HG03060 (cell line): ENCODE measurements at regions not wholly inside any gene's neighbourhood (a gene's known extent, or its start where the extent isn't known, plus 50 kb on each side); places are given as distances from the start of the nearest gene placed in this dataset.
"Not testable (repeated sequence)": the region's sequence is repeated elsewhere in the genome, so short reads cannot be mapped to it uniquely, and the experiment has no call there.

Source experiments
- ATAC-seq: cut with Tn5 transposase; IDR thresholded peaks from one replicate; pipeline ENCODE4 v1.9.1; 2021; ENCODE audit warnings: low read depth, moderate number of reproducible peaks; ENCODE audit not compliant: unreplicated experiment

GRCh38 chr13:44719857-44720671 is 143.9 kb upstream of the TSC22D1 start:
- ATAC-seq, result no peak

- no peak for ATAC-seq
Measured at GRCh38 chr13:44718467-44718866, 142.3 kb upstream of the TSC22D1 start.

GRCh38 chr13:44715287-44716230 is 139.4 kb upstream of the TSC22D1 start:
- no peak for ATAC-seq

GRCh38 chr13:44713788-44714469 is 137.8 kb upstream of the TSC22D1 start:
- no peak for ATAC-seq

GRCh38 chr13:44711706-44712105 is 135.6 kb upstream of the TSC22D1 start:
- ATAC-seq, result no peak

- ATAC-seq, result no peak
Measured at GRCh38 chr13:44710576-44710975, 134.4 kb upstream of the TSC22D1 start.

GRCh38 chr13:44704811-44705210 is 128.7 kb upstream of the TSC22D1 start:
- ATAC-seq, result not testable (repeated sequence)

- ATAC-seq, result no peak
Measured at GRCh38 chr13:44703371-44703770, 127.2 kb upstream of the TSC22D1 start.

- ATAC-seq, result no peak
Measured at GRCh38 chr13:44698066-44698465, 121.9 kb upstream of the TSC22D1 start.

GRCh38 chr13:44697058-44697457 is 120.9 kb upstream of the TSC22D1 start:
- ATAC-seq, result no peak

- ATAC-seq, result no peak
Measured at GRCh38 chr13:44695520-44695919, 119.4 kb upstream of the TSC22D1 start.

- no peak for ATAC-seq
Measured at GRCh38 chr13:44694842-44695241, 118.7 kb upstream of the TSC22D1 start.

- no peak for ATAC-seq
Measured at GRCh38 chr13:44694291-44694690, 118.2 kb upstream of the TSC22D1 start.

GRCh38 chr13:44693156-44693764 is 117.1 kb upstream of the TSC22D1 start:
- no peak for ATAC-seq

- ATAC-seq, result no peak
Measured at GRCh38 chr13:44692173-44692713, 116.1 kb upstream of the TSC22D1 start.

GRCh38 chr13:44690376-44690775 is 114.2 kb upstream of the TSC22D1 start:
- ATAC-seq, result no peak

- ATAC-seq, result no peak
Measured at GRCh38 chr13:44688652-44689051, 112.5 kb upstream of the TSC22D1 start.

GRCh38 chr13:44686531-44686934 is 110.4 kb upstream of the TSC22D1 start:
- ATAC-seq, result no peak

GRCh38 chr13:44685641-44686040 is 109.5 kb upstream of the TSC22D1 start:
- ATAC-seq, result no peak

- not testable (repeated sequence) for ATAC-seq
Measured at GRCh38 chr13:44682416-44682815, 106.3 kb upstream of the TSC22D1 start.
